ENCODE measurements at regions not wholly inside any gene's neighbourhood (a gene's known extent, or its start where the extent isn't known, plus 50 kb on each side); places are given as distances from the start of the nearest gene placed in this dataset.

DNA sequence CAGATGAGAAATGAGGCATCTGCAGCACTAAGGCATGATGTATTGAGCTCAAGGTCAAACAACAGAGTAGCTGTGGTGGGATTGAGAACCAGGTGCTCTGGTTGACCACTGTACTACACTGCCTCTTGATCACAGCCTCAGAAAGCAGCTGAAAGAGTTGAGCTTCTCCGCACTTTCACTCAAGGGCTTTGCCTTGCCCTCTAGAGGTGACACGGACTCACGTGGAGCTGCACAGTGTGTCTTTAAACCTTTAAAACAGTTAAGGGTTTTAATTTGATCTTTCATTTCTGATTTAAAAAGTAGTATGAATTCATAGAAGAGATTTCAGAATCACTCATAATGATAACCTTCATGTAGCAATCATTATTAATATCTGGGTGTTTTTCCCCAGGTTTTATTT lies 132.5 kb downstream of the RWDD3 start:
- Histone ChIP-seq H2AFZ (ENCODE audit: low read depth, low read length) (no peak overlapping the region), H3K9me3 (ENCODE audit: insufficient read depth, low read length) (no peaks in the 10 kb centered on the region), H3K9ac (ENCODE audit: low read length) (no peak overlapping the region), H3K36me3 (replicated peaks; ENCODE audit: low read depth, low read length) (no peaks in the 10 kb centered on the region), H3K27me3 (ENCODE audit: low read depth, low read length) (no peaks in the 10 kb centered on the region), H3K4me1 (ENCODE audit: low read length) (no peaks in the 10 kb centered on the region), H3K79me2 (ENCODE audit: low read length) (no peaks in the 10 kb centered on the region), H4K20me1 (ENCODE audit: insufficient read depth, low read length) (no peaks in the 10 kb centered on the region), H3K4me3 (ENCODE audit: low read length) (no peak overlapping the region), H3K27ac (ENCODE audit: low read length) (no peak overlapping the region), H3K4me2 (ENCODE audit: low read length) (no peak overlapping the region)
- TF ChIP-seq, protein P1, sequence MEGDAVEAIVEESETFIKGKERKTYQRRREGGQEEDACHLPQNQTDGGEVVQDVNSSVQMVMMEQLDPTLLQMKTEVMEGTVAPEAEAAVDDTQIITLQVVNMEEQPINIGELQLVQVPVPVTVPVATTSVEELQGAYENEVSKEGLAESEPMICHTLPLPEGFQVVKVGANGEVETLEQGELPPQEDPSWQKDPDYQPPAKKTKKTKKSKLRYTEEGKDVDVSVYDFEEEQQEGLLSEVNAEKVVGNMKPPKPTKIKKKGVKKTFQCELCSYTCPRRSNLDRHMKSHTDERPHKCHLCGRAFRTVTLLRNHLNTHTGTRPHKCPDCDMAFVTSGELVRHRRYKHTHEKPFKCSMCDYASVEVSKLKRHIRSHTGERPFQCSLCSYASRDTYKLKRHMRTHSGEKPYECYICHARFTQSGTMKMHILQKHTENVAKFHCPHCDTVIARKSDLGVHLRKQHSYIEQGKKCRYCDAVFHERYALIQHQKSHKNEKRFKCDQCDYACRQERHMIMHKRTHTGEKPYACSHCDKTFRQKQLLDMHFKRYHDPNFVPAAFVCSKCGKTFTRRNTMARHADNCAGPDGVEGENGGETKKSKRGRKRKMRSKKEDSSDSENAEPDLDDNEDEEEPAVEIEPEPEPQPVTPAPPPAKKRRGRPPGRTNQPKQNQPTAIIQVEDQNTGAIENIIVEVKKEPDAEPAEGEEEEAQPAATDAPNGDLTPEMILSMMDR (IDR thresholded peaks at IDR 0.05; ENCODE audit: low read depth, low read length): no peak
- no peak for TF ChIP-seq EZH2phosphoT487 (IDR thresholded peaks at IDR 0.05; ENCODE audit: low read depth)

DNA sequence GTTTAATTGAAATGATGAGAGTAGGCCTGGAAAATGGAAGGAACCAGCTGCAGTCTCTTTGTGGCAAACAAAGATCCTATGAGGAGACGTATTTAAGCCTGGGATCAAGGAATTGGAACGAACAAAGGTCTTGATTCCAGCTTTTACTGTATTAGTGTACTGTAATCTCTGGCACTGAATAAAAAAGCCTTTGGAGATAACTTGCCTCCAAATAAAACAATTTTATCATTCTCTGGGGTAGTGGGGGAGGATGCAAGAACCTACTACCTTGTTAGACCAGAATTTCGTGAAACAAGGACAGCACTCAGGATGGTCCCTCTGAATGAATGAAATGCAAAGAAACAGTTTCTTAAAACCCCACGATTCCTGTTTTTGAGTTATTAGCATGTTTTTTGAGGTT lies 134.2 kb downstream of the RWDD3 start:
- Histone ChIP-seq H3K9ac (ENCODE audit: low read length) (no peak overlapping the region), H3K4me2 (ENCODE audit: low read length) (no peak overlapping the region), H3K36me3 (replicated peaks; ENCODE audit: low read depth, low read length) (no peaks in the 10 kb centered on the region), H3K9me3 (ENCODE audit: insufficient read depth, low read length) (no peaks in the 10 kb centered on the region), H3K27me3 (ENCODE audit: low read depth, low read length) (no peaks in the 10 kb centered on the region), H3K4me3 (ENCODE audit: low read length) (no peak overlapping the region), H3K79me2 (ENCODE audit: low read length) (no peaks in the 10 kb centered on the region), H3K27ac (ENCODE audit: low read length) (no peak overlapping the region), H4K20me1 (ENCODE audit: insufficient read depth, low read length) (no peaks in the 10 kb centered on the region), H3K4me1 (ENCODE audit: low read length) (no peaks in the 10 kb centered on the region), H2AFZ (ENCODE audit: low read depth, low read length) (no peak overlapping the region)
- TF ChIP-seq, protein P1 (IDR thresholded peaks at IDR 0.05; ENCODE audit: low read depth, low read length): no peak
- no peak for TF ChIP-seq EZH2phosphoT487 (IDR thresholded peaks at IDR 0.05; ENCODE audit: low read depth)

DNA sequence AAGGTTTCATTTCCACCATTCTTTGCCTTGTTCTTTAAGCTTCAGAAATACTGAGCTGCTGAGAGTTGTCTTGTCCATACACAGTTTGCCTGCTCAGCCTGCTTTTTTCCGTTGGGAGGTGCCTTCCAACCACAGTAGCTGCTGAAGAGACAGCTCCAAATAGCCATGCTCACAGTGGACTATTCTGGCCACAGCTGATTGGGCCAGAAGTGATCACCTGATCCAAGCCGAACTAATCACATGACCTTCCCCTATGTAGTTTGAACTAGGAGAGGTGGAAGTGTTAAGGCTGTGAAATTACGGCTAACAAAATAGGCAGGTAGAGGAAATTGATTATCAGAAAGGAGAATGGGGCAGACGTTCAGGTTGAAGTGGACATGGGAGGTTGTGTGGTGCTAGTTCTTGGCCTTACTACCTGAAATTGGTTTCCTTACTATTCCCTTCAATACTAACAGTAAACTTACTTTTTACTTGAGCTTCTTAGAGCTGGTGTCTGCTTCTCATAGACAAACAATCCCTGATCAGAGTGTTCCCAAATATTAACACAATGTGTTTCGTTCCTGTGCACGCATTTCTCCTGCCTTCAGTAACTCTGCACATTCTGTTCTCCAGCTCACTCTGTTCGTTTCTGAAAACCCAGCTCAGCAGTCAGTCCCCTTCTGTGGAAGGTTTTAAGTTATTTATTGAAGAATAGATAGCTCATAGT lies 136.1 kb downstream of the RWDD3 start:
- Histone ChIP-seq H3K9me3 (ENCODE audit: insufficient read depth, low read length) (no peaks in the 10 kb centered on the region), H3K27me3 (ENCODE audit: low read depth, low read length) (no peaks in the 10 kb centered on the region), H3K4me1 (ENCODE audit: low read length) (no peaks in the 10 kb centered on the region), H4K20me1 (ENCODE audit: insufficient read depth, low read length) (no peaks in the 10 kb centered on the region), H3K9ac (ENCODE audit: low read length) (no peak overlapping the region), H2AFZ (ENCODE audit: low read depth, low read length) (no peak overlapping the region), H3K4me2 (ENCODE audit: low read length) (no peak overlapping the region), H3K4me3 (ENCODE audit: low read length) (no peak overlapping the region), H3K79me2 (ENCODE audit: low read length) (no peaks in the 10 kb centered on the region), H3K27ac (ENCODE audit: low read length) (no peak overlapping the region), H3K36me3 (replicated peaks; ENCODE audit: low read depth, low read length) (no peaks in the 10 kb centered on the region)
- no peak for TF ChIP-seq EZH2phosphoT487 (IDR thresholded peaks at IDR 0.05; ENCODE audit: low read depth)
- TF ChIP-seq, protein P1 (IDR thresholded peaks at IDR 0.05; ENCODE audit: low read depth, low read length): no peak

DNA sequence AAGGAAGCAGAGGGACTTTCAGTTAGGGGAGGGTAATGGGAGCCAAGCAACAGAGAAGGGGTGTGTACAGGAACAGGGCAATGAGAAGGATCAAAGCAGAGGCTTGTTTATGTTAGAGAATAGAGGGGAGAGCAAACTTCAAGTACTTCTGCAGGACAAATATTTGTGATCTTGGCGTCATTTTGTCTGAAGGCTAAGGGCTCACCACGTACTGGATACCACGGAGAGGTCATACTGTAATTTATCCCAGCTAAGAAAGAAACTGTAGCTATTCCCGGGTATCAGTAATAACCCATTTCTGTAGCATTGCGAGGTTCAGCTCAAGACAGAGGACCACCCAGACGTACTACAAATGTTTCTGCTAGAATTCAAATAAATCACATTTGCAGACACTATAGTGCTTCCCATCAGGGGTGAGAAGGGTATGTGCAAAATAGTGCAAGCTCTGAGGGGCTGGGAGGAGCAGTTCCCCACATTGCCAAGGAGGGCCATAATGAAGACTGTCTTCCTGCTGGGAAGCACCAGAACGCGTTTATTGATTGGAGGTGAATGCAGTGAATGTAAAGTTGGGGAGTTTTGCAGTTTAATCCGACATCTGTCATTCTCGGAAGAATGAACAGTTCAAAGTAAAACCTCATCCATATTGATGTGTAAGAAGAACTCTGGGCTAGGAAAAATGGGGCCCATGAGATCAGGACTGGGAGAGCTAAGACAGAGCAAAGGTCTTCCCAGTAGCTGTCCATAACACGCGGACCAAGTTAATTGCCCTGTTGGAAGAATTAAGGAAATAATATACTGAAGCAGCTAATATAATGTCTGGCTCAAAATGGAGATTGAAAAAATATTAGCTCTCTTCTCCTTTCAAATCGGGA lies 136.9 kb downstream of the RWDD3 start:
- Histone ChIP-seq H3K9ac (ENCODE audit: low read length) (no peak overlapping the region), H3K4me3 (ENCODE audit: low read length) (no peak overlapping the region), H3K4me1 (ENCODE audit: low read length) (no peaks in the 10 kb centered on the region), H3K4me2 (ENCODE audit: low read length) (no peak overlapping the region), H3K27me3 (ENCODE audit: low read depth, low read length) (no peaks in the 10 kb centered on the region), H3K9me3 (ENCODE audit: insufficient read depth, low read length) (no peaks in the 10 kb centered on the region), H3K27ac (ENCODE audit: low read length) (no peak overlapping the region), H2AFZ (ENCODE audit: low read depth, low read length) (no peak overlapping the region), H3K79me2 (ENCODE audit: low read length) (no peaks in the 10 kb centered on the region), H4K20me1 (ENCODE audit: insufficient read depth, low read length) (no peaks in the 10 kb centered on the region), H3K36me3 (replicated peaks; ENCODE audit: low read depth, low read length) (no peaks in the 10 kb centered on the region)
- TF ChIP-seq, protein P1 (IDR thresholded peaks at IDR 0.05; ENCODE audit: low read depth, low read length): no peak
- no peak for TF ChIP-seq EZH2phosphoT487 (IDR thresholded peaks at IDR 0.05; ENCODE audit: low read depth)
